Fibroblast of lung (primary cell): ENCODE measurements at regions not wholly inside any gene's neighbourhood (a gene's known extent, or its start where the extent isn't known, plus 50 kb on each side); places are given as distances from the start of the nearest gene placed in this dataset.

ENCODE experiments used
- EZH2 ChIP-seq: IDR thresholded peaks from 2 replicates; pipeline ENCODE4 v1.5.1; 2012; ENCODE audit warnings: low read length, control low read depth, mild to moderate bottlenecking; ENCODE audit errors: missing control alignments
- TF ChIP-seq, protein P1 (sequence below), 2 donors: IDR thresholded peaks in 1 of 2; conservative IDR thresholded peaks in 1 of 2; 1 replicate in 1 of 2; 2 replicates in 1 of 2; pipeline ENCODE4 v1.5.1; 2011 to 2012; ENCODE audit warnings: low read length in 2 of 2, control low read depth in 1 of 2, inconsistent platforms in 1 of 2, low read depth in 1 of 2, mild to moderate bottlenecking in 1 of 2

GRCh38 chr20:23198815-23199214, 112.7 kb upstream of the CD93 start:
- TF ChIP-seq, protein P1, sequence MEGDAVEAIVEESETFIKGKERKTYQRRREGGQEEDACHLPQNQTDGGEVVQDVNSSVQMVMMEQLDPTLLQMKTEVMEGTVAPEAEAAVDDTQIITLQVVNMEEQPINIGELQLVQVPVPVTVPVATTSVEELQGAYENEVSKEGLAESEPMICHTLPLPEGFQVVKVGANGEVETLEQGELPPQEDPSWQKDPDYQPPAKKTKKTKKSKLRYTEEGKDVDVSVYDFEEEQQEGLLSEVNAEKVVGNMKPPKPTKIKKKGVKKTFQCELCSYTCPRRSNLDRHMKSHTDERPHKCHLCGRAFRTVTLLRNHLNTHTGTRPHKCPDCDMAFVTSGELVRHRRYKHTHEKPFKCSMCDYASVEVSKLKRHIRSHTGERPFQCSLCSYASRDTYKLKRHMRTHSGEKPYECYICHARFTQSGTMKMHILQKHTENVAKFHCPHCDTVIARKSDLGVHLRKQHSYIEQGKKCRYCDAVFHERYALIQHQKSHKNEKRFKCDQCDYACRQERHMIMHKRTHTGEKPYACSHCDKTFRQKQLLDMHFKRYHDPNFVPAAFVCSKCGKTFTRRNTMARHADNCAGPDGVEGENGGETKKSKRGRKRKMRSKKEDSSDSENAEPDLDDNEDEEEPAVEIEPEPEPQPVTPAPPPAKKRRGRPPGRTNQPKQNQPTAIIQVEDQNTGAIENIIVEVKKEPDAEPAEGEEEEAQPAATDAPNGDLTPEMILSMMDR (conservative IDR thresholded peaks at IDR 0.05 in 1 of 2, IDR thresholded peaks at IDR 0.05 in 1 of 2; ENCODE audit: low read depth in 1 of 2, low read length in 2 of 2), result no peak
- TF ChIP-seq EZH2, result no peak
